SK-N-SH treated with all-trans-retinoic acid at 6 μM for 48 hours (cell line): ENCODE measurements at regions not wholly inside any gene's neighbourhood (a gene's known extent, or its start where the extent isn't known, plus 50 kb on each side); places are given as distances from the start of the nearest gene placed in this dataset.

ENCODE experiments used
- ARNTL ChIP-seq: fragments of 450-650 bp; formaldehyde crosslinking; IDR thresholded peaks from 2 replicates; pipeline ENCODE4 v1.5.0; 2020; ENCODE audit warnings: low read depth, mild to moderate bottlenecking, moderate library complexity, borderline replicate concordance
- ESRRG ChIP-seq: fragments of 250-450 bp; sonication (Bioruptor Pico); IDR thresholded peaks from 2 replicates; pipeline ENCODE4 v1.6.1; 2021; ENCODE audit warnings: mild to moderate bottlenecking
- RARB ChIP-seq: fragments of 250-450 bp; sonication (Bioruptor Pico); IDR thresholded peaks from 2 replicates; pipeline ENCODE4 v1.8.0; 2021; ENCODE audit warnings: mild to moderate bottlenecking, moderate library complexity
- TCF4 ChIP-seq: fragments of 250-450 bp; sonication (Bioruptor Pico); IDR thresholded peaks from 2 replicates; pipeline ENCODE4 v1.8.0; 2021; ENCODE audit warnings: mild to moderate bottlenecking, moderate library complexity, borderline replicate concordance
- TOX ChIP-seq: fragments of 250-450 bp; sonication (Bioruptor Pico); IDR thresholded peaks from 2 replicates; pipeline ENCODE4 v1.8.0; 2021; ENCODE audit warnings: mild to moderate bottlenecking, moderate library complexity, borderline replicate concordance
- TSHZ2 ChIP-seq: fragments of 250-450 bp; sonication (Bioruptor Pico); IDR thresholded peaks from 2 replicates; pipeline ENCODE4 v1.5.0; 2020; ENCODE audit warnings: mild to moderate bottlenecking, moderate library complexity
- ZFP3 ChIP-seq: fragments of 250-450 bp; sonication (Bioruptor Pico); IDR thresholded peaks from 2 replicates; pipeline ENCODE4 v1.5.0; 2020; ENCODE audit warnings: mild to moderate bottlenecking, moderate library complexity
- ZFP30 ChIP-seq: fragments of 450-650 bp; formaldehyde crosslinking; IDR thresholded peaks from 2 replicates; pipeline ENCODE4 v1.5.0; 2022; ENCODE audit warnings: mild to moderate bottlenecking, moderate library complexity
- ZNF565 ChIP-seq: fragments of 450-650 bp; formaldehyde crosslinking; conservative IDR thresholded peaks from 2 replicates; pipeline ENCODE4 v1.5.0; 2020; ENCODE audit warnings: low read depth, mild to moderate bottlenecking, moderate library complexity
- ZNF70 ChIP-seq: fragments of 450-650 bp; formaldehyde crosslinking; IDR thresholded peaks from 2 replicates; pipeline ENCODE4 v1.5.0; 2020; ENCODE audit warnings: mild to moderate bottlenecking, moderate library complexity
- ZNF8 ChIP-seq: fragments of 450-650 bp; formaldehyde crosslinking; IDR thresholded peaks from 2 replicates; pipeline ENCODE4 v1.5.0; 2020; ENCODE audit warnings: mild to moderate bottlenecking, moderate library complexity

DNA sequence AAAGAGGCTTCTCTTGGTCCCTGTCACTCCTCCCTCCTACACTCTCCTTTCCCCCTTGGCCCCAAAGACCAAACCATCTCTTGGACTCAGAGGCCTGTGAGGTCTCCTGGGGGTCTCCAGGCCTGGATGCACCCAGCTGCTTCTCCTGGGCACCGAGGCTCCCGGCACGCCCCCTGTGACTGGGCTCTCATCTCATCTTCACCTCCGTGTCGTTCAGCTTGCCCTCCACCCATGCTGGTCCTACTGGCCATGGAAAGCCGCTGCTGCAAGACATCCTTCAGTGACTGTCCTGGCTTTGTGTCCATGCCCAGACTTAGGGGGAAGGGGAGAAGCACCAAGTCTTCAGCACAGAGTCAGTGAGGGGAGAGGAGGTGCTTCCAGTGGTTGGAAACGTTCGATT lies 141.4 kb upstream of the RET start:
- no peak for TF ChIP-seq TOX (CRISPR knock-in tag)
- no peak for TF ChIP-seq ZNF565 (CRISPR knock-in tag)
- TF ChIP-seq ZFP3 (CRISPR knock-in tag) = no peak
- TF ChIP-seq ZFP30 (CRISPR knock-in tag) = no peak
- no peak for TF ChIP-seq ARNTL
- TF ChIP-seq TCF4 (CRISPR knock-in tag) = no peak
- no peak for TF ChIP-seq ZNF70 (CRISPR knock-in tag)
- TF ChIP-seq TSHZ2 (CRISPR knock-in tag) = no peak
- TF ChIP-seq ZNF8 = no peak
- no peak for TF ChIP-seq RARB (CRISPR knock-in tag)
- TF ChIP-seq ESRRG = no peak
